Gastroesophageal sphincter (tissue), 4 donors: ENCODE measurements at regions not wholly inside any gene's neighbourhood (a gene's known extent, or its start where the extent isn't known, plus 50 kb on each side); places are given as distances from the start of the nearest gene placed in this dataset.

Experiments used
- ATAC-seq: fragments of 150-250 bp; one replicate; pipeline ENCODE4 v1.9.1; 2016; ENCODE audit warnings: mild to moderate bottlenecking, moderate library complexity
- H3K27ac ChIP-seq, 4 donors: fragments of 200-600 bp; sonication (generic) in 3 of 4; 1 replicate in 3 of 4; 2 replicates in 1 of 4; pipeline ENCODE4 v1.5.1; 2016 to 2019
- H3K27me3 ChIP-seq: fragments of 200-600 bp; sonication (generic); one replicate; pipeline ENCODE4 v1.5.1; 2019
- H3K36me3 ChIP-seq, 2 donors: fragments of 200-600 bp; sonication (generic); one replicate each; pipeline ENCODE4 v1.5.1; 2019; ENCODE audit warnings: control low read depth in 1 of 2
- H3K4me1 ChIP-seq, 3 donors: fragments of 200-600 bp; sonication (generic); 1 replicate in 2 of 3; 2 replicates in 1 of 3; pipeline ENCODE4 v1.5.1; 2016 to 2019; ENCODE audit warnings: control low read depth in 2 of 3
- H3K4me3 ChIP-seq, 2 donors: fragments of 200-600 bp; sonication (generic); one replicate each; pipeline ENCODE4 v1.5.1; 2019; ENCODE audit warnings: mild to moderate bottlenecking in 1 of 2, moderate library complexity in 1 of 2
- H3K9me3 ChIP-seq, 3 donors: fragments of 200-600 bp; sonication (generic); one replicate each; pipeline ENCODE4 v1.5.1; 2017 to 2019; ENCODE audit warnings: control low read depth in 2 of 3
- CTCF ChIP-seq, 4 experiments: fragments of 200-600 bp in 2 of 4; fragments of 450-650 bp in 2 of 4; sonication (generic) in 1 of 4; IDR thresholded peaks; one replicate each; pipeline ENCODE4 v1.5.1; 2017 to 2019; ENCODE audit warnings: antibody characterized with exemption in 4 of 4, mild to moderate bottlenecking in 2 of 4, moderate library complexity in 2 of 4
- EP300 ChIP-seq: sonication (generic); formaldehyde crosslinking; IDR thresholded peaks from one replicate; pipeline ENCODE4 v1.6.1; 2017; ENCODE audit warnings: antibody characterized with exemption, mild to moderate bottlenecking
- POLR2A ChIP-seq, 2 donors: fragments of 450-650 bp; IDR thresholded peaks; one replicate each; pipeline ENCODE4 v1.6.1; 2017; ENCODE audit warnings: antibody characterized with exemption in 2 of 2, mild to moderate bottlenecking in 2 of 2, moderate library complexity in 1 of 2
- POLR2AphosphoS5 ChIP-seq: sonication (generic); formaldehyde crosslinking; IDR thresholded peaks from one replicate; pipeline ENCODE4 v1.6.1; 2017; ENCODE audit warnings: antibody characterized with exemption
- WGBS, 2 donors: methylation state at CpG; one replicate each; pipeline ENCODE4 v1.1.5; 2018; ENCODE audit warnings: low coverage in 1 of 2; 5-methylcytosine and 5-hydroxymethylcytosine counted together

GRCh38 chr17:12553625-12554024 lies 112.1 kb upstream of the MYOCD start:
- no peak overlapping the region for H3K27ac ChIP-seq

GRCh38 chr17:12554251-12554650 lies 111.4 kb upstream of the MYOCD start:
- no peaks in the 10 kb centered on the region for H3K9me3 ChIP-seq
- WGBS, 2 donors, result 81 to 87% methylated on average over 4 of the region's 4 CpGs
- TF ChIP-seq CTCF (IDR thresholded peaks at IDR 0.05) (no peak), POLR2A (IDR thresholded peaks at IDR 0.05) (no peak), POLR2AphosphoS5 (no peak), EP300 (no peak)
- H3K27me3 ChIP-seq, result no peaks in the 10 kb centered on the region
- no peak for ATAC-seq
- H3K4me3 ChIP-seq, result no peak overlapping the region
- peaks cover 0 to 1% (median 0%) of the 10 kb centered on the region in 3 donors for H3K4me1 ChIP-seq
- no peak overlapping the region for H3K27ac ChIP-seq
- H3K36me3 ChIP-seq, result no peaks in the 10 kb centered on the region

More at GRCh38 chr17:12553625-12554024, 112.1 kb upstream of the MYOCD start:
- ATAC-seq, result no peak
- Histone ChIP-seq H3K9me3 (no peaks in the 10 kb centered on the region), H3K4me1 (peaks cover 0 to 8% (median 0%) of the 10 kb centered on the region in 3 donors), H3K4me3 (no peak overlapping the region), H3K27me3 (no peaks in the 10 kb centered on the region), H3K36me3 (no peaks in the 10 kb centered on the region)
- WGBS, 2 donors, result 83% methylated on average over 1 of the region's 3 CpGs; no CpG with 5 or more reads in 1 of the 2 donors
- TF ChIP-seq EP300, result no peak
- TF ChIP-seq POLR2A (IDR thresholded peaks at IDR 0.05), result no peak
- no peak for TF ChIP-seq POLR2AphosphoS5
- TF ChIP-seq CTCF (IDR thresholded peaks at IDR 0.05), result no peak

GRCh38 chr17:12566291-12566690 lies 99.4 kb upstream of the MYOCD start:
- ATAC-seq, result no peak
- no peak for TF ChIP-seq CTCF (IDR thresholded peaks at IDR 0.05)
- no peak for TF ChIP-seq EP300
- TF ChIP-seq POLR2A (IDR thresholded peaks at IDR 0.05), result no peak
- no peak for TF ChIP-seq POLR2AphosphoS5
- peaks cover 0 to 34% (median 3%) of the 10 kb centered on the region in 3 donors for H3K4me1 ChIP-seq
- H3K27me3 ChIP-seq, result no peaks in the 10 kb centered on the region
- H3K36me3 ChIP-seq, result no peaks in the 10 kb centered on the region
- WGBS, 2 donors, result 55 to 68% methylated on average over 3 to 4 of the region's 4 CpGs
- H3K9me3 ChIP-seq, result no peaks in the 10 kb centered on the region
- H3K27ac ChIP-seq, result peak overlapping the region in 2 of 4 donors; percentile 67 to 74
- H3K4me3 ChIP-seq, result no peak overlapping the region

- Histone ChIP-seq H3K4me1 (peaks cover 0 to 34% (median 3%) of the 10 kb centered on the region in 3 donors), H3K4me3 (no peak overlapping the region), H3K9me3 (no peaks in the 10 kb centered on the region), H3K27me3 (no peaks in the 10 kb centered on the region), H3K36me3 (no peaks in the 10 kb centered on the region), H3K27ac (peak overlapping the region in 3 of 4 donors; percentile 7 to 74 (median 67))
- 12 to 17% methylated on average over 9 of the region's 10 CpGs for WGBS, 2 donors
- ATAC-seq, result no peak
- TF ChIP-seq EP300 (no peak), POLR2AphosphoS5 (no peak), CTCF (IDR thresholded peaks at IDR 0.05) (no peak), POLR2A (IDR thresholded peaks at IDR 0.05) (no peak)
Observed at GRCh38 chr17:12567077-12568053, 98.3 kb upstream of the MYOCD start.
